ENCODE measurements at regions not wholly inside any gene's neighbourhood (a gene's known extent, or its start where the extent isn't known, plus 50 kb on each side); places are given as distances from the start of the nearest gene placed in this dataset.

DNA sequence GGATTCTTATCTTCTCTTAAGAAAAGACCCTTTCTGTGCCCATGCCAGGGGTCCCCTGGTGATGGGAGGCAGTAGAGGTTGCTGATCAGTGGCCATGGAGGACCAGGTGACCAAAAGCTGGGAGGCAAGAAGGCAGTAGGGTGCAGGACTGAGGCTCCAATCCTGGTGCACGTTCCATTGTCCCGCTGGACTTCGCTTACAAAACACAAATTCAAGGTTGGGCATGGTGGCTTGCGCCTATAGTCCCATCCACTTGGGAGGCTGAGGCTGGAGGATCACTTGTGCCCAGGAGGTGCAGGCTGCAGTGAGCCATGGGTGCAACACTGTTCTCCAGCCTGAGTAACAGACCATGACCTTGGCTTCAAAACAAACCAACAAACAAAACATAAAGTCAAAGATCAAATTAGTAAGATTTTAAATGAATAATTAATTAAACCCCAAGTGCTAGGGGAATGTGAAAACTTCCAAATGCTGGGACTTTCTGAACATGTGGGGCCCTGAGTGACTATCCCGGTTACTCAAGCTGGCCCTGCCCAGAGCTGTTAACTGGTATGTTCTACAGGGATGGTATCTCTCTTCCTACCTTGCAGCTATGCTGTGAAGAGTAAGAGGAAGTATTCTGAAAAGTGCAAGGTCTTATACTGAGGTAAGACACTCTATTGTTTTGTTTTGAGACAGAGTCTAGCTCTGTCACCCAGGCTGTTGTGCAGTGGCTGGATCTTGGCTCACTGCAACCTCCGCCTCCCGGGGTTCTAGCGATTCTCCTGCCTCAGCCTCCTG is 97.6 kb downstream of the LYZL2 start:
- DNase-seq: no peak

DNA sequence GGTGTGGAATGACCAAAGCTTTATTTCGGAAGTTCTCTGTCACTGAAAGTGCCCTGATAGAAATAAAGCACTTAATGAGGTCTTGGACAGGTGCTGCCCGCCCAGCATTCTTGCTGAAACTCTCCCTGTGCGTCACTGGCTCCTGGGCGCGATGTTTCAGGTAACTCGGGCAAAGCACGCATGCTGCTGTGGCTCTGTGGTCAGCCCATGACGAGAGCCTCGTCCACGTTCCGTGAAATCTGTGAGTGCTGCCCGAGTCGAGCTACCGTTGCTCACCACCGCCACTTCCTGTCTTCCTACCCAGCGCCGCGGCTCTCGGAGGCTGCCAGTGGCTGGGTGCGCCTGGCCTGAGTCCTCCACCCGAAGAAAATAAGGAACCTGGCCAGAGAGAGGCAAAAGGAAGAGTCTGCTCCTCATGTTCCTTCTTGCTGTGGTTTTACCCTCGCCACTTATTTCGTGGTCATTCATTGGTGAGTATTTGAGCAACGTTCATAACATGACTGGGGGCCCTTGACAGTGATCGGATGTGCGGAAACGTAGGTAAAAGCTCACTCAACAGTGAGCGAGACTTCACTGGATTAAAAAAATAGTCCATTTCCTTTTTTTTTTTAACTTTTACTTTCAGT is 95.5 kb downstream of the MAP3K8 start:
- no peak for DNase-seq

DNA sequence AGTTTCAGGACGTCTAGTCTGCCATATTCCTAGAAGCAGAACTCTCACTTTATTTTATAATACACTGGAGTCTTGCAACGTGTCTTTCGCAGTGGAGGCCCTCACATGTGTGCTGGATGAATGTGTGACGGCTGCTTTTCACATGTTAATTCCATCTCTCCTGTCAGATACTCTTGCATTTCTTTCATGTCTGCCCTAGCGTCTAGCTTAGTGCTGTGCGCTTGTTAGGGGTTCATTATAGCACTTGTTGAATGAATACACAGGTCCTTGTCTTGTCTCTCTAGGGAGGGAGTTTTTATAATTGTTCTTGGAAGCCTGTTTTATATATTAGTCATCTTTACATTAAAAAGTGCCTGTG is 94.4 kb downstream of the MAP3K8 start:
- DNase-seq: no peak

DNA sequence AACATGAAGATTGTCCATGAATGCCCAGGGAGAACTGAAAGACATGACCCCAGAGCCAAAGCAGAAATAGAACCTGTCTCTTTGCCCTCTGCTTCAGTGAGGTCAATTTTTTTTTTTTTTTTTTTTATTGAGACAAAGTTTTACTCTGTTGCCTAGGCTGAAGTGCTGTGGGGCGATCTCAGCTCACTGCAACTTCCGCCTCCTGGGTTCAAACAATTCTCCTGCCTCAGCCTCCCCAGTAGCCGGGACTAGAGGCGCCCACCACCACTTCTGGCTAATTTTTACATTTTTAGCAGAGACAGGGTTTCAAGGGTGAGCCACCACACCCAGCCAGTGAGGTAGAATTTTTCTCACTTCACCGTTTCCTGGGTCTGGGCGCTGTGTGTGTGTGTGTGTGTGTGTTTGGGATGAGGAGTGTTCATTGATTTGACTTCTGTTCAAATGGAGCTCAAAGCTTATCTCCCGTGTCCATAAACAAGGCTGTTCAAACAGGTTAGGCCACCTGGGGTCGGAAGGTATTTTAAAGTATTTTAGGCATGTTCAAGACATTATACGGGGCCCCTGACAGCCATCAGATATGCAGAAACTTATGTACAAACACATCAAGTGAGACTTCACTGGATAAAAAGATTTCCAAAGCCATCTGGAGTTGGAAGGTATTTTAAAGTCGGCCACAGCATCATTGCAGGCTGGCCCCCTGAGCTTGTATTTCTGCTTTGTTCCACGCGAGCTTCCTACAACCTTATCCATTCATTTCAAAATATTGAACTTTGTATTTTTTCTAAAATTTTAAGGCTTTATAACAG is 93.8 kb downstream of the MAP3K8 start:
- peak; percentile 55 for DNase-seq

DNA sequence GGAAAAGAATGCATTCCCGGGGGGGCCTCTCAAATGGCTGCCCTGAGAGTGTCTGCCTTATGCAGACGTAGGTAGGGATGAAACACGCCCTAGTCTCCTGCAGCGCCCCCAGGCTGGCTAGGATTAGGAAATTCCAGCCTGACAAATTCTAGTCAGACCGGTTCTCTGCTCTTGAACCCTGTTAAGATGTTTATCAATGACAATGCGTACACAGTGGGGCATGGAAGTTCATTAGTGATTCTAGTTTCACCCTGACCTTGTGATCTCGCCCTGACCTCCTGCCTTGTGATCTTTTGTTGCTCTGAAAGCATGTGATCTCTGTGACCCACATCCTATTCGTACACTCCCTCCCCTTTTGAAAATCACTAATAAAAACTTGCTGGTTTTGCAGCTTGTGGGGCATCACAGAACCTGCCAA is 88.7 kb downstream of the MAP3K8 start:
- DNase-seq: peak; percentile 80

DNA sequence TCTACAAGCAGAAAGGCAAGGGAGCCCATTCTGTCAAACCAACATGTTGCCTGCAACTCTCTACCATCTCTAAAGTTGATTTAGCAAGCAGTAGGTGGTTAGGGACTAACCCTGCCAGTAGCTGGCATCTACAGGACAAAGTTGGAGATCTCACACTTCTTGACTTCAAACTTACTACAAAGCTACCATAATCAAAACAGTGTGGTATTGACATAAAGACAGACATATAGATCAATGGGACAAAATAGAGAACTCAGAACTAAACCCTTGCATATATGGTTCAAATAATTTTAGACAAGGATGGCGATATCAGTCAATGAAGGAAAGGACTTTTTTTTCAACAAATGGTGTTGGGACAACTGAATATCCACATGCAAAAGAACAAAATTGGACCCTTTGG is 84.9 kb downstream of the MAP3K8 start:
- DNase-seq: no peak
